GM23338 (cell line): ENCODE measurements at regions not wholly inside any gene's neighbourhood (a gene's known extent, or its start where the extent isn't known, plus 50 kb on each side); places are given as distances from the start of the nearest gene placed in this dataset.

Source experiments
- ATAC-seq: fragments of 200-7000 bp; cut with Tn5 transposase; 3 replicates; pipeline ENCODE4 v1.9.1; 2020
- DNase-seq: peaks from one replicate; pipeline ENCODE4 v3.0.0-alpha.2; 2015; ENCODE audit warnings: low spot score
- H2AFZ ChIP-seq: fragments of 200-600 bp; sonication (generic); 2 replicates; pipeline ENCODE4 v1.8.0; 2016; ENCODE audit warnings: antibody characterized with exemption, mild to moderate bottlenecking, moderate library complexity
- H3F3A ChIP-seq: fragments of 200-600 bp; sonication (generic); replicated peaks from 2 replicates; pipeline ENCODE4 v1.8.0; 2017; ENCODE audit warnings: antibody characterized with exemption, mixed run types, low read depth
- H3K27ac ChIP-seq: fragments of 200-600 bp; sonication (generic); 2 replicates; pipeline ENCODE4 v1.6.1; 2016; ENCODE audit warnings: low read depth
- H3K27me3 ChIP-seq: fragments of 200-600 bp; sonication (generic); 2 replicates; pipeline ENCODE4 v1.8.0; 2016; ENCODE audit warnings: mild to moderate bottlenecking, mixed run types, moderate library complexity; ENCODE audit not compliant: insufficient read depth
- H3K36me3 ChIP-seq: fragments of 200-600 bp; sonication (generic); 2 replicates; pipeline ENCODE4 v1.8.0; 2016; ENCODE audit warnings: mild to moderate bottlenecking; ENCODE audit not compliant: insufficient read depth
- H3K4me1 ChIP-seq: fragments of 200-600 bp; sonication (generic); 2 replicates; pipeline ENCODE4 v1.8.0; 2016; ENCODE audit warnings: mild to moderate bottlenecking, moderate library complexity; ENCODE audit not compliant: insufficient read depth
- H3K4me2 ChIP-seq: fragments of 200-600 bp; sonication (generic); 2 replicates; pipeline ENCODE4 v1.7.1; 2017; ENCODE audit warnings: mixed run types
- H3K4me3 ChIP-seq: fragments of 200-600 bp; sonication (generic); 2 replicates; pipeline ENCODE4 v1.6.1; 2016; ENCODE audit warnings: mixed run types
- H3K79me2 ChIP-seq: fragments of 200-600 bp; sonication (generic); replicated peaks from 2 replicates; pipeline ENCODE4 v1.8.0; 2017; ENCODE audit warnings: mild to moderate bottlenecking; ENCODE audit not compliant: insufficient read depth
- H3K9me2 ChIP-seq: fragments of 200-600 bp; sonication (generic); 2 replicates; pipeline ENCODE4 v1.8.0; 2017; ENCODE audit not compliant: insufficient read depth
- H4K20me1 ChIP-seq: fragments of 200-600 bp; sonication (generic); replicated peaks from 2 replicates; pipeline ENCODE4 v1.8.0; 2017; ENCODE audit warnings: mild to moderate bottlenecking; ENCODE audit not compliant: insufficient read depth
- H3K27ac Mint-ChIP-seq: 2 replicates; pipeline ENCODE4 v1.8.0; 2020; ENCODE audit warnings: inconsistent platforms, mild to moderate bottlenecking, moderate library complexity, mixed read lengths
- H3K27me3 Mint-ChIP-seq: 3 replicates; pipeline ENCODE4 v1.8.0; 2022; ENCODE audit warnings: low read depth, mild to moderate bottlenecking, moderate library complexity, mixed read lengths, inconsistent platforms; ENCODE audit not compliant: insufficient read depth, poor library complexity
- H3K36me3 Mint-ChIP-seq: 3 replicates; pipeline ENCODE4 v1.8.0; 2021; ENCODE audit warnings: low read depth, mild to moderate bottlenecking, inconsistent platforms, moderate library complexity, mixed read lengths
- H3K4me1 Mint-ChIP-seq: 3 replicates; pipeline ENCODE4 v1.8.0; 2020; ENCODE audit warnings: mild to moderate bottlenecking, inconsistent platforms, mixed read lengths
- H3K4me3 Mint-ChIP-seq: 3 replicates; pipeline ENCODE4 v1.8.0; 2021; ENCODE audit warnings: moderate library complexity, mild to moderate bottlenecking, inconsistent platforms, mixed read lengths
- H3K9me3 Mint-ChIP-seq: 3 replicates; pipeline ENCODE4 v1.8.0; 2020; ENCODE audit warnings: moderate library complexity, mild to moderate bottlenecking, inconsistent platforms, mixed read lengths
- CREB1 ChIP-seq: fragments of 250-450 bp; sonication (Bioruptor Pico); IDR thresholded peaks from 2 replicates; pipeline ENCODE4 v1.5.0; 2020; ENCODE audit warnings: low read depth, mild to moderate bottlenecking, moderate library complexity
- EZH2 ChIP-seq: fragments of 200-600 bp; sonication (generic); IDR thresholded peaks from one replicate; pipeline ENCODE4 v1.8.0; 2017; ENCODE audit warnings: antibody characterized with exemption, mild to moderate bottlenecking, low read depth; ENCODE audit not compliant: unreplicated experiment
- EZH2phosphoT487 ChIP-seq: fragments of 200-600 bp; sonication (generic); IDR thresholded peaks from one replicate; pipeline ENCODE4 v1.8.1; 2018; ENCODE audit warnings: antibody characterized with exemption; ENCODE audit not compliant: unreplicated experiment
- JUNB ChIP-seq: IDR thresholded peaks from one replicate; pipeline ENCODE4 v1.6.1; 2016; ENCODE audit warnings: antibody characterized with exemption; ENCODE audit not compliant: unreplicated experiment
- STAT1 ChIP-seq: IDR thresholded peaks from one replicate; pipeline ENCODE4 v1.6.1; 2016; ENCODE audit warnings: antibody characterized with exemption; ENCODE audit not compliant: unreplicated experiment
- ZNF114 ChIP-seq: fragments of 250-450 bp; sonication (Bioruptor Pico); IDR thresholded peaks from 2 replicates; pipeline ENCODE4 v1.5.0; 2020; ENCODE audit warnings: mild to moderate bottlenecking, moderate library complexity
- ZNF331 ChIP-seq: fragments of 250-450 bp; sonication (Bioruptor Pico); IDR thresholded peaks from 2 replicates; pipeline ENCODE4 v1.5.0; 2020; ENCODE audit warnings: low read depth, mild to moderate bottlenecking, moderate library complexity
- TF ChIP-seq, protein P1 (sequence below): IDR thresholded peaks from 2 replicates; pipeline ENCODE4 v1.6.1; 2016; ENCODE audit warnings: antibody characterized with exemption
- TF ChIP-seq, protein P2 (sequence below), 2 experiments: fragments of 200-600 bp in 1 of 2; sonication (generic) in 1 of 2; conservative IDR thresholded peaks; 2 replicates each; pipeline versions ENCODE4 v1.5.1 to v1.6.1; 2016 to 2017; ENCODE audit warnings: antibody characterized with exemption in 2 of 2, low read depth in 2 of 2, mild to moderate bottlenecking in 2 of 2, moderate library complexity in 1 of 2
- TF ChIP-seq, protein P3 (sequence below): IDR thresholded peaks from one replicate; pipeline ENCODE4 v1.6.1; 2018; ENCODE audit warnings: antibody characterized with exemption; ENCODE audit not compliant: unreplicated experiment

DNA sequence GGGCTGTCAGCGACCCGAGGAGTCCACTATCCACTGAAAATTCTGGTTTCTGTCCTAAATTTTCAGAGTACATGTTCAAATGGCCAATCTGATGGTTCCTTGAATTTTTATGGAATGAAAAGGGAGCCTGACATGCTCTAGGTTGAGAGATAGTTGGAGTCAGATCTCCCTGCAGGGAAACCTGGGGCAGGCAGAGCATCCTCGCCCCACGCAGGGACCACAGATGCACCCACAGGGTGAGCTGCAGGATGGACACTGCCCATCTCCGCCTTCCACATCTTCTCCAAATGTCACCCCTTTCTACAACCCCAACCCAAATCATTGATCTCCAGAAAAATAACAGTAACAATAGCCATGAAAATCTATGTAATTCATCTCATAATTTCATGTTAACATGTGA is 114.2 kb upstream of the IGLL5 start (continued):
- TF ChIP-seq, protein P1, sequence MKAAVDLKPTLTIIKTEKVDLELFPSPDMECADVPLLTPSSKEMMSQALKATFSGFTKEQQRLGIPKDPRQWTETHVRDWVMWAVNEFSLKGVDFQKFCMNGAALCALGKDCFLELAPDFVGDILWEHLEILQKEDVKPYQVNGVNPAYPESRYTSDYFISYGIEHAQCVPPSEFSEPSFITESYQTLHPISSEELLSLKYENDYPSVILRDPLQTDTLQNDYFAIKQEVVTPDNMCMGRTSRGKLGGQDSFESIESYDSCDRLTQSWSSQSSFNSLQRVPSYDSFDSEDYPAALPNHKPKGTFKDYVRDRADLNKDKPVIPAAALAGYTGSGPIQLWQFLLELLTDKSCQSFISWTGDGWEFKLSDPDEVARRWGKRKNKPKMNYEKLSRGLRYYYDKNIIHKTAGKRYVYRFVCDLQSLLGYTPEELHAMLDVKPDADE, result no peak
- TF ChIP-seq STAT1, result no peak
- TF ChIP-seq JUNB, result no peak
- TF ChIP-seq, protein P2, sequence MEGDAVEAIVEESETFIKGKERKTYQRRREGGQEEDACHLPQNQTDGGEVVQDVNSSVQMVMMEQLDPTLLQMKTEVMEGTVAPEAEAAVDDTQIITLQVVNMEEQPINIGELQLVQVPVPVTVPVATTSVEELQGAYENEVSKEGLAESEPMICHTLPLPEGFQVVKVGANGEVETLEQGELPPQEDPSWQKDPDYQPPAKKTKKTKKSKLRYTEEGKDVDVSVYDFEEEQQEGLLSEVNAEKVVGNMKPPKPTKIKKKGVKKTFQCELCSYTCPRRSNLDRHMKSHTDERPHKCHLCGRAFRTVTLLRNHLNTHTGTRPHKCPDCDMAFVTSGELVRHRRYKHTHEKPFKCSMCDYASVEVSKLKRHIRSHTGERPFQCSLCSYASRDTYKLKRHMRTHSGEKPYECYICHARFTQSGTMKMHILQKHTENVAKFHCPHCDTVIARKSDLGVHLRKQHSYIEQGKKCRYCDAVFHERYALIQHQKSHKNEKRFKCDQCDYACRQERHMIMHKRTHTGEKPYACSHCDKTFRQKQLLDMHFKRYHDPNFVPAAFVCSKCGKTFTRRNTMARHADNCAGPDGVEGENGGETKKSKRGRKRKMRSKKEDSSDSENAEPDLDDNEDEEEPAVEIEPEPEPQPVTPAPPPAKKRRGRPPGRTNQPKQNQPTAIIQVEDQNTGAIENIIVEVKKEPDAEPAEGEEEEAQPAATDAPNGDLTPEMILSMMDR (conservative IDR thresholded peaks at IDR 0.05; ENCODE audit: low read depth in 2 of 2), result no peak
- TF ChIP-seq, protein P3, sequence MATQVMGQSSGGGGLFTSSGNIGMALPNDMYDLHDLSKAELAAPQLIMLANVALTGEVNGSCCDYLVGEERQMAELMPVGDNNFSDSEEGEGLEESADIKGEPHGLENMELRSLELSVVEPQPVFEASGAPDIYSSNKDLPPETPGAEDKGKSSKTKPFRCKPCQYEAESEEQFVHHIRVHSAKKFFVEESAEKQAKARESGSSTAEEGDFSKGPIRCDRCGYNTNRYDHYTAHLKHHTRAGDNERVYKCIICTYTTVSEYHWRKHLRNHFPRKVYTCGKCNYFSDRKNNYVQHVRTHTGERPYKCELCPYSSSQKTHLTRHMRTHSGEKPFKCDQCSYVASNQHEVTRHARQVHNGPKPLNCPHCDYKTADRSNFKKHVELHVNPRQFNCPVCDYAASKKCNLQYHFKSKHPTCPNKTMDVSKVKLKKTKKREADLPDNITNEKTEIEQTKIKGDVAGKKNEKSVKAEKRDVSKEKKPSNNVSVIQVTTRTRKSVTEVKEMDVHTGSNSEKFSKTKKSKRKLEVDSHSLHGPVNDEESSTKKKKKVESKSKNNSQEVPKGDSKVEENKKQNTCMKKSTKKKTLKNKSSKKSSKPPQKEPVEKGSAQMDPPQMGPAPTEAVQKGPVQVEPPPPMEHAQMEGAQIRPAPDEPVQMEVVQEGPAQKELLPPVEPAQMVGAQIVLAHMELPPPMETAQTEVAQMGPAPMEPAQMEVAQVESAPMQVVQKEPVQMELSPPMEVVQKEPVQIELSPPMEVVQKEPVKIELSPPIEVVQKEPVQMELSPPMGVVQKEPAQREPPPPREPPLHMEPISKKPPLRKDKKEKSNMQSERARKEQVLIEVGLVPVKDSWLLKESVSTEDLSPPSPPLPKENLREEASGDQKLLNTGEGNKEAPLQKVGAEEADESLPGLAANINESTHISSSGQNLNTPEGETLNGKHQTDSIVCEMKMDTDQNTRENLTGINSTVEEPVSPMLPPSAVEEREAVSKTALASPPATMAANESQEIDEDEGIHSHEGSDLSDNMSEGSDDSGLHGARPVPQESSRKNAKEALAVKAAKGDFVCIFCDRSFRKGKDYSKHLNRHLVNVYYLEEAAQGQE, result no peak

DNA sequence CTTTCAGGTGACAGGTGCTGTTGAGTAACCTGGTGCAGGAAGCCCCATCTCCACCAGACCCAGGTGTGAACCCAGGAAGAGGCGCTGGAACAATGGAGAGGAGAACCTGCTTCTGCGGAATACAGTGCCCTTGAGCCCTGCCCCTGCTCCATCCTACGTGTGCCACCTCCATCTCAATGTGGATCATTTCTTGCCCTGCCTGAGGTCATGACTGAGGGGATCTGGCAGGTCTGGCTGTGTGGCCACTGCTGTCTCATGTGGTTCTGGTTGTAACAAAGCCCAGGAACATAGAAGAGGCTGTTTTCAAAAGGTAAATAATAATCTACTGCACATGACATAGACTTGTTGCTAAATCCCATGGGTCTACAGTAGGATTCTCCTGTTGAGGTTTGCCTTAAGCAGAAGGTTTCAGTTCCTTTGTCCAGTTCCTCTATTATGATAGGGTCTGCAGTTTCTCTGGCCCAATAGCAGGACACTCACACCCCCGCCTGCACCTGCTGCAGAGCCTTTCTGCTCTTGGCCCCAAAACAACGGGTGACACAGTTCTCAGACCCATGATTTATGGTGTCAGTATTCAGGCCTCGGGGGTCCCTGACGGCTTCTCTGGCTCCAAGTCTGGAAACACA is 113.5 kb upstream of the IGLL5 start:
- Mint-ChIP-seq H3K4me3 (no peak overlapping the region), H3K27ac (no peak overlapping the region), H3K9me3 (no peaks in the 10 kb centered on the region), H3K4me1 (no peaks in the 10 kb centered on the region), H3K36me3 (no peaks in the 10 kb centered on the region), H3K27me3 (peaks cover 53% of the 10 kb centered on the region)
- no peak overlapping the region for H3K4me2 ChIP-seq
- H4K20me1 ChIP-seq, result peaks cover 4% of the 10 kb centered on the region; the same call in 1 of the 2 replicates
- no peaks in the 10 kb centered on the region for H3F3A ChIP-seq
- DNase-seq, result no peak
- no peaks in the 10 kb centered on the region for H3K4me1 ChIP-seq
- H3K27ac ChIP-seq, result no peak overlapping the region
- ATAC-seq, result no peak
- H3K79me2 ChIP-seq, result no peaks in the 10 kb centered on the region
- no peaks in the 10 kb centered on the region for H3K36me3 ChIP-seq
- peaks cover 97% of the 10 kb centered on the region for H3K27me3 ChIP-seq
- H3K4me3 ChIP-seq, result no peak overlapping the region
- H2AFZ ChIP-seq, result no peak overlapping the region
- H3K9me2 ChIP-seq, result no peaks in the 10 kb centered on the region
- TF ChIP-seq EZH2phosphoT487, result no peak
- no peak for TF ChIP-seq ZNF114 (CRISPR knock-in tag)
- TF ChIP-seq EZH2, result no peak
- no peak for TF ChIP-seq CREB1 (CRISPR knock-in tag)
- TF ChIP-seq STAT1, result no peak
- TF ChIP-seq, protein P1, result no peak
- no peak for TF ChIP-seq ZNF331
- TF ChIP-seq, protein P3, result no peak
